ENCODE measurements at regions not wholly inside any gene's neighbourhood (a gene's known extent, or its start where the extent isn't known, plus 50 kb on each side); places are given as distances from the start of the nearest gene placed in this dataset.

DNA sequence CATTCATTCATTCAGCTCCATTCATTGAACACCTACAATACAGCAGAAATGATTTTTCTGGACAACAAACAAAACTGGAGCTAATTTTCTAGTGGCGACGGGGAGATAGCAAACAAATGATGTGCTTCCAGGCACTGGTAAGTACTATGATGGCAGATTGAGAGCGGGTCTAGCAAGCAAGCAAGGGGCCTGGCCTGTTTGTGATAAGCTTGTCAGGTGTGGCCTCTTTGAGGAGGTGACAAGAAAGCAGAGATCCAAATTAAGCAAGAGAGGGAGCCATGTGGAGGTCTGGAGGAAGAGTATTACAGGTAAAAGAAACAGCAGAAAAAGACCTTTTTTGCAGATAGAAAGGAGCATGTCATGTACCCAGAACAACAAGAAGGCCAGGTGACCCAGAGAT, 216.1 kb upstream of the CPHXL start:
- DNase-seq (ENCODE audit: low spot score) = no peak
- TF ChIP-seq, protein P1, sequence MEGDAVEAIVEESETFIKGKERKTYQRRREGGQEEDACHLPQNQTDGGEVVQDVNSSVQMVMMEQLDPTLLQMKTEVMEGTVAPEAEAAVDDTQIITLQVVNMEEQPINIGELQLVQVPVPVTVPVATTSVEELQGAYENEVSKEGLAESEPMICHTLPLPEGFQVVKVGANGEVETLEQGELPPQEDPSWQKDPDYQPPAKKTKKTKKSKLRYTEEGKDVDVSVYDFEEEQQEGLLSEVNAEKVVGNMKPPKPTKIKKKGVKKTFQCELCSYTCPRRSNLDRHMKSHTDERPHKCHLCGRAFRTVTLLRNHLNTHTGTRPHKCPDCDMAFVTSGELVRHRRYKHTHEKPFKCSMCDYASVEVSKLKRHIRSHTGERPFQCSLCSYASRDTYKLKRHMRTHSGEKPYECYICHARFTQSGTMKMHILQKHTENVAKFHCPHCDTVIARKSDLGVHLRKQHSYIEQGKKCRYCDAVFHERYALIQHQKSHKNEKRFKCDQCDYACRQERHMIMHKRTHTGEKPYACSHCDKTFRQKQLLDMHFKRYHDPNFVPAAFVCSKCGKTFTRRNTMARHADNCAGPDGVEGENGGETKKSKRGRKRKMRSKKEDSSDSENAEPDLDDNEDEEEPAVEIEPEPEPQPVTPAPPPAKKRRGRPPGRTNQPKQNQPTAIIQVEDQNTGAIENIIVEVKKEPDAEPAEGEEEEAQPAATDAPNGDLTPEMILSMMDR (IDR thresholded peaks at IDR 0.05; ENCODE audit: extremely low read depth, missing control alignments) = no peak

DNA sequence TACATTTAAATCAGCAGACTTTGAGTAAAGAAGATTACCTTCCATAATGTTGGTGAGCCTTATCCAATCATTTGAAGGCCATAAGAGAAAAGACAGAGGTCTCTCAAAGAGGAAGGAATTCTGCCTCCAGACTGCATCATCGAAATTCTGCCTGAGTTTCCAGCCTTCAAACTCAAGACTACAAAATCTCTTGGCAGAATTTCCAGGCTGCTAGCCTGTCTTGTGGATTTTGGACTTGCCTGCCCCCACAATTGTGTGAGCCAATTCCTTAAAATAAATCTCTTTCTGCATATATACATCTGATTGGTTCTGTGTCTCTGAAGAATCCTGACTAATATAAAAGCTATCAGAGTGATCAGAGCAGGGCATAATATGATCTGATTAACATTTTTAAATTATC, 216.6 kb upstream of the CPHXL start:
- no peak for DNase-seq (ENCODE audit: low spot score)
- TF ChIP-seq, protein P1 (IDR thresholded peaks at IDR 0.05; ENCODE audit: extremely low read depth, missing control alignments) = no peak

DNA sequence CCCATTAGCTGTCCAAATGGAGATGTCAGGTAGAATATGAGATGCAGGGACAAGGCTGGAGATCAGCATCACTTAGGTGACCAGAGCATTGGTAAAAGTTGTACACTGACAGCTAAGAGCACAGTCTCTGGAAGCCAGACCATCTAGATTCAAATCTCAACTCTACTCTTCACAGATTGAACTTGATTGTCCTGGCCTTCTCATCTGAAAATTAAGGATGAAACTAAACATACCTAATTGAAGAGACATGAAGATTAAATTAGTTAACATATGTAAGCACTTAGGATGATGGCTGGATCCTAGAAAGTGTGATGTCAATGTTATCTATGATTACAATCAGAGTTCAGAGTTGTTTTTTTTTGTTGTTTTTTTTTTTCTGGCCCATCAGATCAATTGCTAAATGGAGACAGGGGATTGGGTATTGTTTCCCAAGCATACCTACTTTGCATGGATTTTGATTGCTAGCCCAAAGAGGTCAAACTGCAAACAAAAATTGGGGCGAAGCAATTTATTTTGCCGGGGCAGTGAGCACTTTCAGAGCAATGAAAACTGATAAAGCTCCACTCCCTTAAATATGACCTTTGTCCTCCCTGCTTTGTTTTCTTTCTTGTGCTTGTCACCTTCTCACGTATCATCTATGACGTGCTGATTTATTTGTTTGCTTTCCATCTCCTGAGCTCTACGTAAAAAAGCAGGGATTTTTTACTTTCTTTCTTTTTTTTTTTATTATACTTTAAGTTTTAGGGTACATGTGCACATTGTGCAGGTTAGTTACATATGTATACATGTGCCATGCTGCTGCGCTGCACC, 217.6 kb upstream of the CPHXL start:
- DNase-seq (ENCODE audit: low spot score) = no peak
- TF ChIP-seq, protein P1 (IDR thresholded peaks at IDR 0.05; ENCODE audit: extremely low read depth, missing control alignments) = no peak

DNA sequence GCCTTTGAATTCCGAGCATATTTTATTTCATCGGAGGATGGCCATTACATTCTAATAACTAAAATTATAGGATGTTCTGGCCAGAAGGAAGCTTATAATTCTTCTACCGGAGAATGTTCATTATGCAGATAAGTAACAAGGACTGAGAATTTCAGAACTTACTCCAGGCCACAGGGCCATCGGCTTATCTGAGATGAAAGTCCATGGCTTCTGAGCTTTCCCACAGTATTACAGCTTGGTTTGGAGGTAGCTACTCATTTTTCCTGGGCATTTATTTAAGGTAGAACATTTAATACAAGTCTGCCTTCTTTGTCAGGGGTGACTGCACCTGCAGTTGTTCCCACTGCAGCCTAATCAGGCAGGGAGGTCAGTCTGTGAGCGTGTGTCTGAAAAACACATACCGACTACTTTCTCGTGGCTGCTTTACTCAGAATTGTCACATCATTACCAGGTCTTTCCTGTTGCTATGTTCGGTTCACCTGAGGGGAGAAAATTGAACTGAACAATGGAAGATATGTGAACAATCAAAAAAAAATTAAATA, 219.7 kb upstream of the CPHXL start:
- TF ChIP-seq, protein P1 (IDR thresholded peaks at IDR 0.05; ENCODE audit: extremely low read depth, missing control alignments) = no peak
- no peak for DNase-seq (ENCODE audit: low spot score)

DNA sequence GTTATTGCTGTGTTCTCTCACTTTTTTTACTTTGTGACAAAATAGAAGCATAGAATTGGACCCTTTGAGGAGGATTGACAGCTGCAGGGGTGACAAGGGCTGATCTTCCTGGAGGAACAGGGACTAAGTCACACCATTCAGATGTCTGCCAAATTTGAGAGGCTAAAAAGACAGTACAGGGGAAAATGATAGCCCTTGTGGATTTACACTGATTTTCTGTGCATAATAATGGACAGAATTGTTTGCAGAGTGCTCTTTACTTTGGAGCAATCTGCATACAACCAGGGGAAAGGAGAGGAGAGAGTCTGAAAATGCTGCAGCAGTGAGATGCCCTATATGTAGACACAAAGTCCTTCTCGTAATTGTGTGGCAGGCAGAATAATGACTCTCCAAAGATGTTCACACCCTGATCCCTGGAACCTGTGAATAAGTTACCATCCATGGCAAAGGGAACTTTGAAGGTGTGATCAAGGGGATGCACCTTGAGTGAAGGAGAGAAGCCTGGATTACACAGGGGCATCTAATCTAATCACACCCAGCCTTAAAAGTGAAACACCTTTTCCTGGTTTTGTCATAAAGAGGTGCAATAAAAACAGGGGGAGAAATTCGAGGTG, 221.4 kb upstream of the CPHXL start:
- no peak for DNase-seq (ENCODE audit: low spot score)
- TF ChIP-seq, protein P1 (IDR thresholded peaks at IDR 0.05; ENCODE audit: extremely low read depth, missing control alignments) = no peak

DNA sequence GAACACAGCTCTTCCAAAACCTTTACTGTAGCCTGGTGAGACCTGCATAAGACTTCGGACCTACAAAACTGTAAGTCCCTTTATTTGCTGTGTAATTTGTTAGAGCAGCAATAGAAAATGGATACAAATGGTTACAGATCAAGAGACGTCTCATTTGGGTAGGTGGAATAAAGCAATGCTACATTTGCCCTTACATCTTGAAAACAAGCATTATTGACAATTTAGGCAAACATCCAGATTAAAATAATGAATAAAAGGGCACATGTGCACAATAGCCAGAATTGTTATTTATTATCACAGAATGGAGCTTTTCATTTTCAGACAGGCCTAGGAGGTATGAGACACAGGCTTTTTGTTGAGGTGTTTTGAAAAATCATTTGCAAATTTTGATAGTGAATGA, 222.2 kb upstream of the CPHXL start:
- DNase-seq (ENCODE audit: low spot score) = no peak
- TF ChIP-seq, protein P1 (IDR thresholded peaks at IDR 0.05; ENCODE audit: extremely low read depth, missing control alignments) = no peak

DNA sequence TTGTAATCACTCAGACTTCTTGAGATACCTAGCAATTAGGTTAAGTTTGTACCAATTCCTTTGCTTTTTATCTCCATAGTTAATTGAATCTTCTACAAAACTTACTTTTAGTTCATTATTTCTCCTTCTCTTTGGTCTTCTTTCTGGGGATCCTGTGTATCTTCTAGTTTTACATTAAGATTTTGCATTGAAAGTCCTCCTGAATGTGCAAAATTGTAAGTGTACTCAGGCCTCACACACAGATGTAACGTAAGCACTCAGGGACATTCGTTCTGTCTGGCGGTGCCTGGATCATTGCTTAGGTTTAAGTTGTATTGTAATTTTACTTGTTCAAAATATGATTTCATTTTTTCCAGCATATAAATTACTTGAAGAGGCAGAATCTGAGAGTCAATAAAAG, 222.6 kb upstream of the CPHXL start:
- TF ChIP-seq, protein P1 (IDR thresholded peaks at IDR 0.05; ENCODE audit: extremely low read depth, missing control alignments) = no peak
- DNase-seq (ENCODE audit: low spot score) = no peak
